ENCODE measurements at regions not wholly inside any gene's neighbourhood (a gene's known extent, or its start where the extent isn't known, plus 50 kb on each side); places are given as distances from the start of the nearest gene placed in this dataset.

DNA sequence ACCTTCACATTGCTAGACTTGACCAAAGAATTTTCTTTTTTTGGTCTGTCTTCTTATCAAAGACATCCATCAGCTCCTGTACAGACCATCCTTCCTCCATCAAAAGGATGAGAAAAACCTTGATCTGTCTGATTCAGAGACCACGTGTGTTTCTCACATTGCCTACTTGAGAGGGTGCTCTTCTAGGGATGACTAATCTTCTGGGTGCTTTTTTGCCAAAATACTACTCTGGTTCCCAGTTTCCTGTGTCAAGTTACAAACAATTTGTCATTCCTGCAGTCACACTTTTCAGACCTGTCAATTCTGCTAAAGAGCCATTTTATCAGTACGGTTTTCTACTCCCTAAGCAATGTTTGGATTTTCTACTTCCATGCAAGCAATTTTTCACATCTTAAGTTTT, 492.2 kb downstream of the CDH11 start:
- intact Hi-C loops (cut with micrococcal nuclease; ENCODE audit: unreplicated experiment), result no loop called here
- Histone ChIP-seq H3K4me1 (ENCODE audit: control insufficient read depth, insufficient read depth, low read length) (no peaks in the 10 kb centered on the region), H3K9me3 (ENCODE audit: control insufficient read depth, insufficient read depth, low read depth, low read length) (no peaks in the 10 kb centered on the region), H3K36me3 (ENCODE audit: control insufficient read depth, insufficient read depth, low read length) (no peaks in the 10 kb centered on the region), H3K4me3 (ENCODE audit: low read depth in 2 of 2, low read length in 2 of 2) (no peak overlapping the region), H3K27me3 (ENCODE audit: control insufficient read depth, insufficient read depth, low read length) (no peaks in the 10 kb centered on the region), H3K27ac (ENCODE audit: low read length) (no peak overlapping the region)
- ATAC-seq, result no peak
- CTCF ChIA-PET, result no interaction called here
- POLR2A ChIA-PET, result no interaction called here
- no TSS peak for BruUV-seq (replicated peaks)
- in situ Hi-C loops (cut with HindIII; ENCODE audit: low pct_unique_long_range_greater_than_20kb, low sequenced_read_pairs), result no loop called here
- no peak for DNase-seq (ENCODE audit: low read depth, low spot score)
- TF ChIP-seq TCF7L2 (IDR thresholded peaks at IDR 0.05; ENCODE audit: low read depth, low read length), result no peak
- TF ChIP-seq POLR2AphosphoS5 (IDR thresholded peaks at IDR 0.05; ENCODE audit: low read depth, low read length), result no peak
- TF ChIP-seq, protein P1, sequence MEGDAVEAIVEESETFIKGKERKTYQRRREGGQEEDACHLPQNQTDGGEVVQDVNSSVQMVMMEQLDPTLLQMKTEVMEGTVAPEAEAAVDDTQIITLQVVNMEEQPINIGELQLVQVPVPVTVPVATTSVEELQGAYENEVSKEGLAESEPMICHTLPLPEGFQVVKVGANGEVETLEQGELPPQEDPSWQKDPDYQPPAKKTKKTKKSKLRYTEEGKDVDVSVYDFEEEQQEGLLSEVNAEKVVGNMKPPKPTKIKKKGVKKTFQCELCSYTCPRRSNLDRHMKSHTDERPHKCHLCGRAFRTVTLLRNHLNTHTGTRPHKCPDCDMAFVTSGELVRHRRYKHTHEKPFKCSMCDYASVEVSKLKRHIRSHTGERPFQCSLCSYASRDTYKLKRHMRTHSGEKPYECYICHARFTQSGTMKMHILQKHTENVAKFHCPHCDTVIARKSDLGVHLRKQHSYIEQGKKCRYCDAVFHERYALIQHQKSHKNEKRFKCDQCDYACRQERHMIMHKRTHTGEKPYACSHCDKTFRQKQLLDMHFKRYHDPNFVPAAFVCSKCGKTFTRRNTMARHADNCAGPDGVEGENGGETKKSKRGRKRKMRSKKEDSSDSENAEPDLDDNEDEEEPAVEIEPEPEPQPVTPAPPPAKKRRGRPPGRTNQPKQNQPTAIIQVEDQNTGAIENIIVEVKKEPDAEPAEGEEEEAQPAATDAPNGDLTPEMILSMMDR (IDR thresholded peaks at IDR 0.05), result no peak

GRCh38 chr16:64627781-64628180, 494.1 kb downstream of the CDH11 start:
- POLR2A ChIA-PET, result no interaction called here
- H3K9me3 ChIP-seq (ENCODE audit: control insufficient read depth, insufficient read depth, low read depth, low read length), result no peaks in the 10 kb centered on the region
- H3K4me1 ChIP-seq (ENCODE audit: control insufficient read depth, insufficient read depth, low read length), result no peaks in the 10 kb centered on the region
- H3K27me3 ChIP-seq (ENCODE audit: control insufficient read depth, insufficient read depth, low read length), result no peaks in the 10 kb centered on the region
- BruUV-seq (replicated peaks), result no TSS peak
- in situ Hi-C loops (cut with HindIII; ENCODE audit: low pct_unique_long_range_greater_than_20kb, low sequenced_read_pairs) (no loop called here), intact Hi-C loops (cut with micrococcal nuclease; ENCODE audit: unreplicated experiment) (no loop called here)
- H3K4me3 ChIP-seq (ENCODE audit: low read depth in 2 of 2, low read length in 2 of 2), result no peak overlapping the region
- H3K36me3 ChIP-seq (ENCODE audit: control insufficient read depth, insufficient read depth, low read length), result no peaks in the 10 kb centered on the region
- DNase-seq (ENCODE audit: low read depth, low spot score), result no peak
- ATAC-seq, result no peak
- H3K27ac ChIP-seq (ENCODE audit: low read length), result no peak overlapping the region
- TF ChIP-seq TCF7L2 (IDR thresholded peaks at IDR 0.05; ENCODE audit: low read depth, low read length) (no peak), SIN3A (IDR thresholded peaks at IDR 0.05; ENCODE audit: borderline replicate concordance, insufficient read depth, low read depth, low read length) (no peak), POLR2AphosphoS5 (IDR thresholded peaks at IDR 0.05; ENCODE audit: low read depth, low read length) (no peak)
- TF ChIP-seq, protein P1 (IDR thresholded peaks at IDR 0.05), result no peak
- TF ChIP-seq, protein P2, sequence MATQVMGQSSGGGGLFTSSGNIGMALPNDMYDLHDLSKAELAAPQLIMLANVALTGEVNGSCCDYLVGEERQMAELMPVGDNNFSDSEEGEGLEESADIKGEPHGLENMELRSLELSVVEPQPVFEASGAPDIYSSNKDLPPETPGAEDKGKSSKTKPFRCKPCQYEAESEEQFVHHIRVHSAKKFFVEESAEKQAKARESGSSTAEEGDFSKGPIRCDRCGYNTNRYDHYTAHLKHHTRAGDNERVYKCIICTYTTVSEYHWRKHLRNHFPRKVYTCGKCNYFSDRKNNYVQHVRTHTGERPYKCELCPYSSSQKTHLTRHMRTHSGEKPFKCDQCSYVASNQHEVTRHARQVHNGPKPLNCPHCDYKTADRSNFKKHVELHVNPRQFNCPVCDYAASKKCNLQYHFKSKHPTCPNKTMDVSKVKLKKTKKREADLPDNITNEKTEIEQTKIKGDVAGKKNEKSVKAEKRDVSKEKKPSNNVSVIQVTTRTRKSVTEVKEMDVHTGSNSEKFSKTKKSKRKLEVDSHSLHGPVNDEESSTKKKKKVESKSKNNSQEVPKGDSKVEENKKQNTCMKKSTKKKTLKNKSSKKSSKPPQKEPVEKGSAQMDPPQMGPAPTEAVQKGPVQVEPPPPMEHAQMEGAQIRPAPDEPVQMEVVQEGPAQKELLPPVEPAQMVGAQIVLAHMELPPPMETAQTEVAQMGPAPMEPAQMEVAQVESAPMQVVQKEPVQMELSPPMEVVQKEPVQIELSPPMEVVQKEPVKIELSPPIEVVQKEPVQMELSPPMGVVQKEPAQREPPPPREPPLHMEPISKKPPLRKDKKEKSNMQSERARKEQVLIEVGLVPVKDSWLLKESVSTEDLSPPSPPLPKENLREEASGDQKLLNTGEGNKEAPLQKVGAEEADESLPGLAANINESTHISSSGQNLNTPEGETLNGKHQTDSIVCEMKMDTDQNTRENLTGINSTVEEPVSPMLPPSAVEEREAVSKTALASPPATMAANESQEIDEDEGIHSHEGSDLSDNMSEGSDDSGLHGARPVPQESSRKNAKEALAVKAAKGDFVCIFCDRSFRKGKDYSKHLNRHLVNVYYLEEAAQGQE (IDR thresholded peaks at IDR 0.05; ENCODE audit: insufficient read depth in 1 of 2, low read depth in 2 of 2, low read length in 1 of 2), result no peak
- CTCF ChIA-PET, result no interaction called here

GRCh38 chr16:64627288-64627687, 494.6 kb downstream of the CDH11 start:
- Histone ChIP-seq H3K4me3 (ENCODE audit: low read depth in 2 of 2, low read length in 2 of 2) (no peak overlapping the region), H3K9me3 (ENCODE audit: control insufficient read depth, insufficient read depth, low read depth, low read length) (no peaks in the 10 kb centered on the region), H3K27me3 (ENCODE audit: control insufficient read depth, insufficient read depth, low read length) (no peaks in the 10 kb centered on the region), H3K4me1 (ENCODE audit: control insufficient read depth, insufficient read depth, low read length) (no peaks in the 10 kb centered on the region), H3K36me3 (ENCODE audit: control insufficient read depth, insufficient read depth, low read length) (no peaks in the 10 kb centered on the region), H3K27ac (ENCODE audit: low read length) (no peak overlapping the region)
- POLR2A ChIA-PET, result no interaction called here
- BruUV-seq (replicated peaks), result no TSS peak
- in situ Hi-C loops (cut with HindIII; ENCODE audit: low pct_unique_long_range_greater_than_20kb, low sequenced_read_pairs) (no loop called here), intact Hi-C loops (cut with micrococcal nuclease; ENCODE audit: unreplicated experiment) (no loop called here)
- CTCF ChIA-PET, result no interaction called here
- DNase-seq (ENCODE audit: low read depth, low spot score), result no peak
- ATAC-seq, result no peak
- TF ChIP-seq, protein P2 (IDR thresholded peaks at IDR 0.05; ENCODE audit: insufficient read depth in 1 of 2, low read depth in 2 of 2, low read length in 1 of 2), result no peak
- TF ChIP-seq, protein P1 (IDR thresholded peaks at IDR 0.05), result no peak
- TF ChIP-seq TCF7L2 (IDR thresholded peaks at IDR 0.05; ENCODE audit: low read depth, low read length) (no peak), SIN3A (IDR thresholded peaks at IDR 0.05; ENCODE audit: borderline replicate concordance, insufficient read depth, low read depth, low read length) (no peak), POLR2AphosphoS5 (IDR thresholded peaks at IDR 0.05; ENCODE audit: low read depth, low read length) (no peak)
